GM12864 (cell line): ENCODE measurements at regions not wholly inside any gene's neighbourhood (a gene's known extent, or its start where the extent isn't known, plus 50 kb on each side); places are given as distances from the start of the nearest gene placed in this dataset.

ENCODE experiments used
- DNase-seq: peaks from one replicate; pipeline ENCODE4 v3.0.0-alpha.2; 2011; ENCODE audit warnings: low read depth
- H3K4me3 ChIP-seq: 2 replicates; pipeline ENCODE4 v1.5.1; 2011; ENCODE audit warnings: mild to moderate bottlenecking, low read depth, low read length, control low read depth
- CTCF ChIP-seq: IDR thresholded peaks from 2 replicates; pipeline ENCODE4 v1.5.1; 2011; ENCODE audit warnings: low read depth, mild to moderate bottlenecking, moderate library complexity, low read length, control low read depth, inconsistent platforms; ENCODE audit errors: missing control alignments

- no peak for DNase-seq
- no peak for TF ChIP-seq CTCF
- no peak overlapping the region for H3K4me3 ChIP-seq
Observed at GRCh38 chr9:74358959-74359358, 138.2 kb upstream of the RORB start.

- H3K4me3 ChIP-seq: no peak overlapping the region
- DNase-seq: no peak
- no peak for TF ChIP-seq CTCF
Observed at GRCh38 chr9:74361508-74361907, 135.6 kb upstream of the RORB start.

DNA sequence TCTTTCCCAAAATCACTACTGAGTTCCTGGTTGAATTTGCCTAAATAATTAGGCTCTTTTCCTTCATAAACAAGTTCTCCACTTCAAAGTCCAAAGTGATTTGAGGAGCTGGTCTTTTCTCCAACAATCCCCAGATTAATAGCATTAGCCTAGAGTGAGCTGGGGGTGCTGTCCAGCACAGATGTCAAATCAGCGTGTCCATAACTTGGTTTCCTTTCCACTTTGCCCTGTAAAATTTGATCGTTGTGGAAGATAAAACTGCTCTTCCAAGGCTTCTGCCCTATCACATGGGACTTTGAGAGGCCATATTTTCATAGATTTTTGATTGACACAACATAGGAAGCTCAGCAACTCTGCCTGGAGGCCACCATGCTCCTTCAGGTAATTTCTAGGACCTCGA, 134.7 kb upstream of the RORB start:
- no peak for DNase-seq
- TF ChIP-seq CTCF: no peak
- no peak overlapping the region for H3K4me3 ChIP-seq

- no peak overlapping the region for H3K4me3 ChIP-seq
- TF ChIP-seq CTCF: no peak
- DNase-seq: no peak
Observed at GRCh38 chr9:74366111-74366510, 131.0 kb upstream of the RORB start.

DNA sequence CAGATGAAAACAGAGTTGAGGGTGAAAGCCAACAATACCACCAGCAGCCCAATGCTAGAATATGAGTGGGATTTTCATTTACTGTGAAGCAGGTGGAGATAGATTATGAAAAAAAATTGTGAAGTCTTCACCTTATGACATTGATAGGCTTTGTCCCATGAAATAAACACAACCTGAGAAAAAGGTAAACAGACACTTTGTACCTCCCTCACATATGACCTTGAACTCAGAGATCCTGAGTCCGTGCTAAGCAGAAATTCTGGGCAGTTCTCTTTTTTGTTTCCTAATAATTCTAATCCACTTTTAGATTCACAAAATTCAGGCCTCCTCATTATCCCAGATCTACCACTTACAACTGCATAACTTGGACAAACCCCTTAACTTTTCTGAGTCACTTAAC, 127.3 kb upstream of the RORB start:
- no peak for TF ChIP-seq CTCF
- DNase-seq: no peak
- H3K4me3 ChIP-seq: no peak overlapping the region

- no peak overlapping the region for H3K4me3 ChIP-seq
- DNase-seq: no peak
- TF ChIP-seq CTCF: no peak
Observed at GRCh38 chr9:74373348-74373747, 123.8 kb upstream of the RORB start.

GRCh38 chr9:74379718-74380117, 117.4 kb upstream of the RORB start:
- DNase-seq: peak; percentile 8
- peak; percentile 51 for TF ChIP-seq CTCF
- no peak overlapping the region for H3K4me3 ChIP-seq
